A673 (cell line): ENCODE measurements at regions not wholly inside any gene's neighbourhood (a gene's known extent, or its start where the extent isn't known, plus 50 kb on each side); places are given as distances from the start of the nearest gene placed in this dataset.

ENCODE experiments used
- BruUV-seq: library from RNA; stranded (reverse); fragments of 400-500 nt; replicated peaks from 2 replicates; lab custom pipeline; 2021; lab: Mats Ljungman, UMichigan
- CTCF ChIA-PET: fragments of 300-600 bp; sonication (Branson Sonifier 250); formaldehyde crosslinking; loops from one replicate; lab custom pipeline; 2022; ENCODE audit warnings: antibody characterized with exemption; lab: Charles Lee
- POLR2A ChIA-PET: fragments of 300-600 bp; sonication (Branson Sonifier 250); formaldehyde crosslinking; loops from one replicate; lab custom pipeline; 2022; ENCODE audit warnings: antibody characterized with exemption; ENCODE audit not compliant: low non-redundant PET; lab: Charles Lee
- DNase-seq: peaks from one replicate; pipeline ENCODE4 v3.0.0-alpha.2; 2015; ENCODE audit warnings: low spot score
- H3K27ac ChIP-seq: fragments of 200-600 bp; sonication (generic); 2 replicates; pipeline ENCODE4 v1.5.1; 2016; ENCODE audit warnings: mixed run types, low read depth, mild to moderate bottlenecking, mixed read lengths, antibody characterized with exemption, low read length; ENCODE audit not compliant: poor library complexity, severe bottlenecking
- H3K27me3 ChIP-seq: fragments of 200-600 bp; sonication (generic); replicated peaks from 2 replicates; pipeline ENCODE4 v1.6.1; 2017; ENCODE audit warnings: mixed run types, low read depth, mild to moderate bottlenecking, mixed read lengths, antibody characterized with exemption, low read length; ENCODE audit not compliant: insufficient read depth, poor library complexity
- H3K36me3 ChIP-seq: fragments of 200-600 bp; sonication (generic); 2 replicates; pipeline ENCODE4 v1.6.1; 2016; ENCODE audit warnings: mixed run types, mild to moderate bottlenecking, mixed read lengths, antibody characterized with exemption, low read length; ENCODE audit not compliant: insufficient read depth, poor library complexity, severe bottlenecking
- H3K4me1 ChIP-seq: fragments of 200-600 bp; sonication (generic); 2 replicates; pipeline ENCODE4 v1.6.1; 2017; ENCODE audit warnings: mixed run types, mild to moderate bottlenecking, mixed read lengths, antibody characterized with exemption, low read length; ENCODE audit not compliant: insufficient read depth, poor library complexity, severe bottlenecking
- H3K4me3 ChIP-seq: fragments of 200-600 bp; sonication (generic); 2 replicates; pipeline ENCODE4 v1.5.1; 2016; ENCODE audit warnings: low read depth, mixed run types, mild to moderate bottlenecking, mixed read lengths, low read length; ENCODE audit not compliant: poor library complexity, severe bottlenecking
- H3K9me3 ChIP-seq: fragments of 200-600 bp; sonication (generic); 2 replicates; pipeline ENCODE4 v1.6.1; 2016; ENCODE audit warnings: mixed run types, low read depth, mild to moderate bottlenecking, mixed read lengths, antibody characterized with exemption, low read length; ENCODE audit not compliant: poor library complexity, severe bottlenecking
- CTCF ChIP-seq: fragments of 300-800, 200-600 bp; sonication (generic); conservative IDR thresholded peaks from 2 replicates; pipeline ENCODE4 v1.5.1; 2017; ENCODE audit warnings: low read depth, mild to moderate bottlenecking, antibody characterized with exemption, low read length, moderate library complexity, mixed read lengths
- EZH2 ChIP-seq: fragments of 200-600 bp; sonication (generic); IDR thresholded peaks from 2 replicates; pipeline ENCODE4 v1.6.1; 2017; ENCODE audit warnings: borderline replicate concordance, low read depth, mild to moderate bottlenecking, mixed read lengths, antibody characterized with exemption, low read length; ENCODE audit not compliant: poor library complexity, severe bottlenecking
- intact Hi-C: fragments of 100-400 bp; cut with micrococcal nuclease; formaldehyde crosslinking; loops from one replicate; pipeline ENCODE4 v1.10.0; 2022; ENCODE audit not compliant: unreplicated experiment

- intact Hi-C loops, result no loop called here
- Histone ChIP-seq H3K27me3 (peaks cover 2% of the 10 kb centered on the region), H3K27ac (no peak overlapping the region), H3K4me3 (no peak overlapping the region), H3K36me3 (no peaks in the 10 kb centered on the region), H3K9me3 (no peaks in the 10 kb centered on the region), H3K4me1 (no peaks in the 10 kb centered on the region)
- no peak for DNase-seq
- ChIA-PET CTCF (no interaction called here), POLR2A (no interaction called here)
- TF ChIP-seq EZH2, result no peak
- TF ChIP-seq CTCF, result no peak
- no TSS peak for BruUV-seq
These were observed 294.9 kb downstream of the ADGB start for GRCh38 chr6:146893690-146894089.

GRCh38 chr6:146894624-146895023 is 295.9 kb downstream of the ADGB start:
- Histone ChIP-seq H3K4me3 (no peak overlapping the region), H3K36me3 (no peaks in the 10 kb centered on the region), H3K9me3 (no peaks in the 10 kb centered on the region), H3K4me1 (no peaks in the 10 kb centered on the region), H3K27me3 (peaks cover 2% of the 10 kb centered on the region), H3K27ac (no peak overlapping the region)
- CTCF ChIA-PET, result no interaction called here
- no TSS peak for BruUV-seq
- intact Hi-C loops, result no loop called here
- POLR2A ChIA-PET, result no interaction called here
- no peak for TF ChIP-seq CTCF
- TF ChIP-seq EZH2, result no peak
- no peak for DNase-seq

- ChIA-PET POLR2A (no interaction called here), CTCF (no interaction called here)
- BruUV-seq, result no TSS peak
- TF ChIP-seq EZH2, result no peak
- no peak for TF ChIP-seq CTCF
- H3K9me3 ChIP-seq, result no peaks in the 10 kb centered on the region
- no peak overlapping the region for H3K4me3 ChIP-seq
- no peak for DNase-seq
- no peak overlapping the region for H3K27ac ChIP-seq
- no peaks in the 10 kb centered on the region for H3K36me3 ChIP-seq
- H3K4me1 ChIP-seq, result no peaks in the 10 kb centered on the region
- intact Hi-C loops, result no loop called here
- peaks cover 2% of the 10 kb centered on the region for H3K27me3 ChIP-seq
These were observed 296.5 kb downstream of the ADGB start for GRCh38 chr6:146895101-146895771.
